WERI-Rb-1 (cell line): ENCODE measurements at regions not wholly inside any gene's neighbourhood (a gene's known extent, or its start where the extent isn't known, plus 50 kb on each side); places are given as distances from the start of the nearest gene placed in this dataset.

Source experiments
- DNase-seq: peaks from one replicate; pipeline ENCODE4 v3.0.0-alpha.2; 2020
- H3K27ac ChIP-seq: fragments of 250-450 bp; sonication (Bioruptor Pico); 2 replicates; pipeline ENCODE4 v1.5.1; 2020; ENCODE audit warnings: mild to moderate bottlenecking, moderate library complexity
- H3K27me3 ChIP-seq: fragments of 250-450 bp; sonication (Bioruptor Pico); 2 replicates; pipeline ENCODE4 v1.5.1; 2021; ENCODE audit warnings: mild to moderate bottlenecking, low read depth, moderate library complexity; ENCODE audit not compliant: insufficient read depth, severe bottlenecking
- H3K36me3 ChIP-seq: fragments of 250-450 bp; sonication (Bioruptor Pico); 2 replicates; pipeline ENCODE4 v1.5.1; 2020; ENCODE audit warnings: mild to moderate bottlenecking, moderate library complexity
- H3K4me3 ChIP-seq: 2 replicates; pipeline ENCODE4 v1.5.1; 2011; ENCODE audit warnings: low read depth, mild to moderate bottlenecking, control low read depth, low read length
- H3K9me3 ChIP-seq: fragments of 250-450 bp; sonication (Bioruptor Pico); 2 replicates; pipeline ENCODE4 v1.5.1; 2021; ENCODE audit warnings: mild to moderate bottlenecking, moderate library complexity; ENCODE audit not compliant: severe bottlenecking
- CTCF ChIP-seq: IDR thresholded peaks from 2 replicates; pipeline ENCODE4 v1.5.1; 2011; ENCODE audit warnings: low read depth, mild to moderate bottlenecking, control low read depth, inconsistent platforms, low read length

GRCh38 chr16:6300523-6300922, 1032.1 kb upstream of the RBFOX1 start:
- no peak overlapping the region for H3K27ac ChIP-seq
- H3K27me3 ChIP-seq = no peaks in the 10 kb centered on the region
- H3K4me3 ChIP-seq = no peak overlapping the region
- DNase-seq = no peak
- TF ChIP-seq CTCF = no peak
- no peaks in the 10 kb centered on the region for H3K36me3 ChIP-seq
- no peaks in the 10 kb centered on the region for H3K9me3 ChIP-seq

GRCh38 chr16:6297666-6298410, 1034.8 kb upstream of the RBFOX1 start:
- no peak for DNase-seq
- no peak overlapping the region for H3K4me3 ChIP-seq

GRCh38 chr16:6286176-6286575, 1046.5 kb upstream of the RBFOX1 start:
- Histone ChIP-seq H3K4me3 (no peak overlapping the region), H3K9me3 (no peaks in the 10 kb centered on the region), H3K27ac (no peak overlapping the region), H3K36me3 (no peaks in the 10 kb centered on the region), H3K27me3 (no peaks in the 10 kb centered on the region)
- no peak for TF ChIP-seq CTCF
- DNase-seq = no peak

More at GRCh38 chr16:6297666-6298410, 1034.8 kb upstream of the RBFOX1 start:
- no peaks in the 10 kb centered on the region for H3K27me3 ChIP-seq
- no peaks in the 10 kb centered on the region for H3K36me3 ChIP-seq
- no peak overlapping the region for H3K27ac ChIP-seq
- TF ChIP-seq CTCF = 0 out of 2 replicates have a peak, but pooled peaks have one; percentile 7
- H3K9me3 ChIP-seq = no peaks in the 10 kb centered on the region

- no peaks in the 10 kb centered on the region for H3K27me3 ChIP-seq
- no peaks in the 10 kb centered on the region for H3K9me3 ChIP-seq
- no peak for TF ChIP-seq CTCF
- H3K4me3 ChIP-seq = no peak overlapping the region
- no peak overlapping the region for H3K27ac ChIP-seq
- DNase-seq = no peak
- H3K36me3 ChIP-seq = no peaks in the 10 kb centered on the region
Observed at GRCh38 chr16:6284731-6285130, 1047.9 kb upstream of the RBFOX1 start.

GRCh38 chr16:6281994-6282393, 1050.7 kb upstream of the RBFOX1 start:
- Histone ChIP-seq H3K27me3 (no peaks in the 10 kb centered on the region), H3K4me3 (no peak overlapping the region), H3K36me3 (no peaks in the 10 kb centered on the region), H3K27ac (no peak overlapping the region), H3K9me3 (no peaks in the 10 kb centered on the region)
- TF ChIP-seq CTCF = no peak
- no peak for DNase-seq

- no peak overlapping the region for H3K4me3 ChIP-seq
- TF ChIP-seq CTCF = no peak
- no peaks in the 10 kb centered on the region for H3K27me3 ChIP-seq
- H3K9me3 ChIP-seq = no peaks in the 10 kb centered on the region
- DNase-seq = no peak
- H3K36me3 ChIP-seq = no peaks in the 10 kb centered on the region
- no peak overlapping the region for H3K27ac ChIP-seq
Observed at GRCh38 chr16:6281274-6281673, 1051.4 kb upstream of the RBFOX1 start.
